ENCODE measurements at regions not wholly inside any gene's neighbourhood (a gene's known extent, or its start where the extent isn't known, plus 50 kb on each side); places are given as distances from the start of the nearest gene placed in this dataset.
"Not testable (repeated sequence)": the region's sequence is repeated elsewhere in the genome, so short reads cannot be mapped to it uniquely, and the experiment has no call there.

DNA sequence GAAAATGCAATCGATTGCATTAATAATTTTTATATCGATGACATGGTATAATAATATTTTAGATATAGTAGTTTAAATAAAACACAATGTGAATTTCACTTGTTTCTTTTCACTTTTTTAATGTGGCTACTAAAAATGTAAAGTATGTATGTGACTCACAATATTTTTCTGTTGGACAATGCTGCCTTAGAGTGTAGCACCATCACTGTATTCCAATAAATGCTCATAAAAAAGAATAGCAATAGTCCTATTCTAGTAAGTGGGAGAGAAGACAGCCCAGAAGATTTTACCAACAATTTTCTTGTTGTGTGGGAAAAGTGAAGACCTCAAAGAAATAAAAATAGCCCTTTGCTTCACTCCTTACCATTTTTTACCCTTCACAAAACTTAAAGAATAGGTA is 79.8 kb downstream of the FOXD4L6 start:
- H3K36me3 ChIP-seq (ENCODE audit: control insufficient read depth, low read length); H3K4me1 ChIP-seq (ENCODE audit: control insufficient read depth, low read length); H3K4me2 ChIP-seq (ENCODE audit: low read length); H3K27ac ChIP-seq (ENCODE audit: low read depth, low read length); H3K4me3 ChIP-seq (ENCODE audit: low read length); H4K20me1 ChIP-seq (ENCODE audit: control insufficient read depth, insufficient read depth, low read depth, low read length); H3K79me2 ChIP-seq (ENCODE audit: control insufficient read depth, low read length); H3K9me2 ChIP-seq (replicated peaks; ENCODE audit: control insufficient read depth, low read length); H3K27me3 ChIP-seq (ENCODE audit: control insufficient read depth, low read length); H3F3A ChIP-seq (ENCODE audit: control insufficient read depth, insufficient read depth); H3K9me3 ChIP-seq (ENCODE audit: control insufficient read depth, insufficient read depth, low read length): not testable (repeated sequence)

GRCh38 chr9:41047792-41048191 is 80.7 kb downstream of the FOXD4L6 start:
- H3K79me2 ChIP-seq (ENCODE audit: control insufficient read depth, low read length); H3K27me3 ChIP-seq (ENCODE audit: control insufficient read depth, low read length); H4K20me1 ChIP-seq (ENCODE audit: control insufficient read depth, insufficient read depth, low read depth, low read length); H3K27ac ChIP-seq (ENCODE audit: low read depth, low read length); H3K36me3 ChIP-seq (ENCODE audit: control insufficient read depth, low read length); H3K9me2 ChIP-seq (replicated peaks; ENCODE audit: control insufficient read depth, low read length); H3K4me1 ChIP-seq (ENCODE audit: control insufficient read depth, low read length); H3K4me2 ChIP-seq (ENCODE audit: low read length); H3K9me3 ChIP-seq (ENCODE audit: control insufficient read depth, insufficient read depth, low read length); H3K4me3 ChIP-seq (ENCODE audit: low read length); H3F3A ChIP-seq (ENCODE audit: control insufficient read depth, insufficient read depth): not testable (repeated sequence)

GRCh38 chr9:41044930-41045329 is 83.6 kb downstream of the FOXD4L6 start:
- H3K27me3 ChIP-seq (ENCODE audit: control insufficient read depth, low read length); H3K27ac ChIP-seq (ENCODE audit: low read depth, low read length); H3K79me2 ChIP-seq (ENCODE audit: control insufficient read depth, low read length); H3K9me2 ChIP-seq (replicated peaks; ENCODE audit: control insufficient read depth, low read length); H3K9me3 ChIP-seq (ENCODE audit: control insufficient read depth, insufficient read depth, low read length); H3K4me2 ChIP-seq (ENCODE audit: low read length); H4K20me1 ChIP-seq (ENCODE audit: control insufficient read depth, insufficient read depth, low read depth, low read length); H3K4me3 ChIP-seq (ENCODE audit: low read length); H3K4me1 ChIP-seq (ENCODE audit: control insufficient read depth, low read length); H3F3A ChIP-seq (ENCODE audit: control insufficient read depth, insufficient read depth); H3K36me3 ChIP-seq (ENCODE audit: control insufficient read depth, low read length): not testable (repeated sequence)

GRCh38 chr9:41043433-41043832 is 85.0 kb downstream of the FOXD4L6 start:
- not testable (repeated sequence) for H3K27me3 ChIP-seq (ENCODE audit: control insufficient read depth, low read length); H3K4me3 ChIP-seq (ENCODE audit: low read length); H3F3A ChIP-seq (ENCODE audit: control insufficient read depth, insufficient read depth); H3K4me2 ChIP-seq (ENCODE audit: low read length); H3K9me3 ChIP-seq (ENCODE audit: control insufficient read depth, insufficient read depth, low read length); H3K4me1 ChIP-seq (ENCODE audit: control insufficient read depth, low read length); H3K79me2 ChIP-seq (ENCODE audit: control insufficient read depth, low read length); H3K27ac ChIP-seq (ENCODE audit: low read depth, low read length); H3K36me3 ChIP-seq (ENCODE audit: control insufficient read depth, low read length); H3K9me2 ChIP-seq (replicated peaks; ENCODE audit: control insufficient read depth, low read length); H4K20me1 ChIP-seq (ENCODE audit: control insufficient read depth, insufficient read depth, low read depth, low read length)

- not testable (repeated sequence) for H3K9me3 ChIP-seq (ENCODE audit: control insufficient read depth, insufficient read depth, low read length); H3K4me1 ChIP-seq (ENCODE audit: control insufficient read depth, low read length); H3K27me3 ChIP-seq (ENCODE audit: control insufficient read depth, low read length); H4K20me1 ChIP-seq (ENCODE audit: control insufficient read depth, insufficient read depth, low read depth, low read length); H3K9me2 ChIP-seq (replicated peaks; ENCODE audit: control insufficient read depth, low read length); H3K36me3 ChIP-seq (ENCODE audit: control insufficient read depth, low read length); H3K27ac ChIP-seq (ENCODE audit: low read depth, low read length); H3K4me3 ChIP-seq (ENCODE audit: low read length); H3K4me2 ChIP-seq (ENCODE audit: low read length); H3F3A ChIP-seq (ENCODE audit: control insufficient read depth, insufficient read depth); H3K79me2 ChIP-seq (ENCODE audit: control insufficient read depth, low read length)
Observed at GRCh38 chr9:41042111-41042510, 86.4 kb downstream of the FOXD4L6 start.

GRCh38 chr9:41040705-41041342 is 87.7 kb downstream of the FOXD4L6 start:
- H3K27ac ChIP-seq (ENCODE audit: low read depth, low read length); H3F3A ChIP-seq (ENCODE audit: control insufficient read depth, insufficient read depth); H3K4me3 ChIP-seq (ENCODE audit: low read length); H3K4me1 ChIP-seq (ENCODE audit: control insufficient read depth, low read length); H3K9me3 ChIP-seq (ENCODE audit: control insufficient read depth, insufficient read depth, low read length); H3K79me2 ChIP-seq (ENCODE audit: control insufficient read depth, low read length); H3K9me2 ChIP-seq (replicated peaks; ENCODE audit: control insufficient read depth, low read length); H3K36me3 ChIP-seq (ENCODE audit: control insufficient read depth, low read length); H4K20me1 ChIP-seq (ENCODE audit: control insufficient read depth, insufficient read depth, low read depth, low read length); H3K27me3 ChIP-seq (ENCODE audit: control insufficient read depth, low read length); H3K4me2 ChIP-seq (ENCODE audit: low read length): not testable (repeated sequence)

DNA sequence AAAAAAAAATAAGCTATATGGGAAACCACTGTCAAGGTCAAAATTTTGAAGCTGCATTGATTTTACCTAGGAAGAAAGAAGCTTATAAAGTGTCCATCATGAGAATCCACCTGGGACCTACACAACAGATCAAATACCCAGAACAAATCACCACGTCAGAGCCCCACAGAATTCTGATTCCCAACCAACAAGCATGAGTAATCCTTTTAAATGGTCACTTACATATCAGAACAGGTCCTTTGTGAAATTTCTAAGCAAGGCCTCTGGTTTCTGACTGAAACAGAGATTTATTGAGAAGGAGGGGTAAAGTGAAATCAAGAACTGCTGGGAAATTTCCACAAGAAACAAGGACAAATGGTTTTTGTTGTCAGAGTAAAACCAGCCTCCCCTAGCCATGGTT is 93.2 kb downstream of the FOXD4L6 start:
- H3K4me3 ChIP-seq (ENCODE audit: low read length); H3F3A ChIP-seq (ENCODE audit: control insufficient read depth, insufficient read depth); H3K79me2 ChIP-seq (ENCODE audit: control insufficient read depth, low read length); H3K4me2 ChIP-seq (ENCODE audit: low read length); H3K27me3 ChIP-seq (ENCODE audit: control insufficient read depth, low read length); H3K4me1 ChIP-seq (ENCODE audit: control insufficient read depth, low read length); H3K9me3 ChIP-seq (ENCODE audit: control insufficient read depth, insufficient read depth, low read length); H3K36me3 ChIP-seq (ENCODE audit: control insufficient read depth, low read length); H4K20me1 ChIP-seq (ENCODE audit: control insufficient read depth, insufficient read depth, low read depth, low read length); H3K27ac ChIP-seq (ENCODE audit: low read depth, low read length); H3K9me2 ChIP-seq (replicated peaks; ENCODE audit: control insufficient read depth, low read length): not testable (repeated sequence)

- not testable (repeated sequence) for H3K36me3 ChIP-seq (ENCODE audit: control insufficient read depth, low read length); H3K9me2 ChIP-seq (replicated peaks; ENCODE audit: control insufficient read depth, low read length); H3K27ac ChIP-seq (ENCODE audit: low read depth, low read length); H3K79me2 ChIP-seq (ENCODE audit: control insufficient read depth, low read length); H3K4me3 ChIP-seq (ENCODE audit: low read length); H3F3A ChIP-seq (ENCODE audit: control insufficient read depth, insufficient read depth); H3K4me1 ChIP-seq (ENCODE audit: control insufficient read depth, low read length); H3K27me3 ChIP-seq (ENCODE audit: control insufficient read depth, low read length); H3K4me2 ChIP-seq (ENCODE audit: low read length); H3K9me3 ChIP-seq (ENCODE audit: control insufficient read depth, insufficient read depth, low read length); H4K20me1 ChIP-seq (ENCODE audit: control insufficient read depth, insufficient read depth, low read depth, low read length)
Observed at GRCh38 chr9:41034699-41035197, 93.7 kb downstream of the FOXD4L6 start.
